Lower leg skin (tissue), 3 donors: ENCODE measurements at regions not wholly inside any gene's neighbourhood (a gene's known extent, or its start where the extent isn't known, plus 50 kb on each side); places are given as distances from the start of the nearest gene placed in this dataset.

ENCODE experiments used
- CTCF ChIP-seq, 3 donors: fragments of 450-650 bp; IDR thresholded peaks; one replicate each; pipeline ENCODE4 v1.5.1; 2016; ENCODE audit warnings: antibody characterized with exemption in 3 of 3, mild to moderate bottlenecking in 3 of 3, moderate library complexity in 2 of 3
- POLR2A ChIP-seq, 2 donors: fragments of 450-650 bp; IDR thresholded peaks; one replicate each; pipeline ENCODE4 v1.6.1; 2016 to 2017; ENCODE audit warnings: antibody characterized with exemption in 2 of 2, mild to moderate bottlenecking in 1 of 2, moderate library complexity in 1 of 2

DNA sequence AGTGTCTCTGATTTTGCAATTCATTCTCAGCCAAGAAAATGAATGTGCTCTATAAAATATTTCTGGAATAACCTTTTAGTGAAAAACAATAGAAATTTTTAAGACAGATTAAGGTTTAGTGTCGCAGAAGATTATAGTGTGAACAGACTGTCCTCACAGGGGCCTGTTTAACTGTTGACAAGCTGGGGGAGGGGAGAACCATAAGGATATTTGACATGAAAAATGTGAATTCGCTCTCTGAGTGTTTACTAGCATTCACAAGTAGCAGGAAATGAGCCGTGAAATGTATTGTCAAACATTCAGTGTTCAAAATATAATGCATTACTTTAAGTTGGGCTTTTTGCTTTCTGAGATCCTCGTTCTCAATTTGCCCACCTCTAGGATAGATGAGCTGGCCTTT lies 134.8 kb upstream of the TSHZ2 start:
- no peak for TF ChIP-seq CTCF (IDR thresholded peaks at IDR 0.05)
- TF ChIP-seq POLR2A (IDR thresholded peaks at IDR 0.05), result no peak
